ENCODE measurements at regions not wholly inside any gene's neighbourhood (a gene's known extent, or its start where the extent isn't known, plus 50 kb on each side); places are given as distances from the start of the nearest gene placed in this dataset.

DNA sequence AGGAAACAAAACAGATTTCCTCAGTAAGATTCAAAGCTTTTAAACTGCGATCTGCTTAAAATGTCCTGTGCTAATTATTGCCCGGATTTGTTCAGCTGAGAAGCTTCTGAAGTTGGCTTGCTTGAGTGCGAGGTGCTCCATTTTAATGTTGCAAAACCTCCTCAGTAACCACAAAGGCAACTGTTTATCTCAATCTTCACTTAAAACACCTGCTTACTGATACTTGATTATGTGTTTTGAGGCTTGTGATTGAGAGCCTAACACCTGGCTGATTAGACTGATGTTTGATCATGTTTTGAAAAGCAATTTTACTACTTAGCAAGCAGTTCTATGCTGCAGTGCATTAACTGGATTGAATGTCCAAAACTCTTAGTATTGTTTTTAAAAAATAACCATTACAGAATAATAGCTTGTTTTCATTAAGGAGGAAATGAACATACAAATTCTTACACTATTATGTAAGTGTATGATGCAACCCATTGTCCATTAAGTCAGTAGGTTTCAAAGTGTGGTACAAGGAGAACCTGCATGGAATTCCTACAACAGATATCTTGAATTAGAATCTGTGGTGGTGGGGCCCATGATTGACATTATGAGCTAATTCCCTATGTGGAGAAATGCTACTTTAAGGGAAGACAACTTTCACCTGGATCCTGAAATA, 96.9 kb upstream of the FAM180A start:
- DNase-seq (ENCODE audit: low spot score in 2 of 2) = no peak
- intact Hi-C loops (cut with DNase I; ENCODE audit: low total_unique reads) = no loop called here
- no peak overlapping the region for H3K4me3 ChIP-seq (ENCODE audit: low read depth, poor library complexity, severe bottlenecking)
- 84 to 96% methylated on average over 3 of the region's 3 CpGs for WGBS, 2 donors
- TF ChIP-seq CTCF (IDR thresholded peaks at IDR 0.05) (no peak), POLR2A (IDR thresholded peaks at IDR 0.05) (no peak)

DNA sequence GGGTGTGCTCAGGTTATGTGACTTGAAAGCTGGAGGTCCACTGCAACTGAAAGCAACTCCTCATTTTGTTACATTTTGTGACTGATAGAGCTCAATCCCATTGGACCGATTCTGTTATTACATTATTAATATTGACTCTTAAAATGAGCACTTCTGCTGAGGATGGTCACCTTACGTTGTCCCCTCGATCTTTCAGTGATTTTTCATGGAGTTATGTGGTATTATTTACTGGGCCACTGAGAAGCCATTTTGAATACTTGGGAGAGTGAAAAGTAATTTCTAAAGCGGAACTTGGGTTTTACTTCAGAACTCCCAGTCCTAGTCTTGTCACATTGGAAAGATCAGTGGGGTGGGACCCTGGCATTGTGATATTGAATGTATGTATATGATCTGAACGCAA, 96.3 kb upstream of the FAM180A start:
- intact Hi-C loops (cut with DNase I; ENCODE audit: low total_unique reads) = no loop called here
- no peak overlapping the region for H3K4me3 ChIP-seq (ENCODE audit: low read depth, poor library complexity, severe bottlenecking)
- TF ChIP-seq POLR2A (IDR thresholded peaks at IDR 0.05) = no peak
- DNase-seq (ENCODE audit: low spot score in 2 of 2) = no peak
- 90 to 93% methylated on average over 5 of the region's 5 CpGs for WGBS, 2 donors

DNA sequence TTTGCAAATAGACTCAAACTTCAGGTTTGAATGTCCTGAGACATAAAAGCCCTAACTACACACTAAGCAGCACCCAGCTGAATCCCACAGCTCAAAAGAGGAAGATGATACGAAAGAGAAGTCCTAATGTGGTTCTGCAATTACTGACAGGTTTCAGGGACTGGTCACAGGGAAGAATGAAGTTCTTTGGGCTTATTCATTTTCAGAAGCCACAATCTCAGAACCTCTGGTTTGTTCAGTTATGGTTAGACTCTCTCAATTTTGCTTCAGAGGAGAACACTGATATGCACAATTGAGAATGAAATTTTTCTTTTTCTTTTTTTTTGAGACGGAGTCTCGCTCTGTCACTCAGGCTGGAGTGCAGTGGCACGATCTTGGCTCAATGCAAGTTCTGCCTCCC, 94.6 kb upstream of the FAM180A start:
- DNase-seq (ENCODE audit: low spot score in 2 of 2) = no peak
- TF ChIP-seq POLR2A (IDR thresholded peaks at IDR 0.05) = no peak
- no peak for TF ChIP-seq CTCF (IDR thresholded peaks at IDR 0.05)
- intact Hi-C loops (cut with DNase I; ENCODE audit: low total_unique reads) = no loop called here
- WGBS, 2 donors = 87 to 90% methylated on average over 4 of the region's 4 CpGs
- H3K4me3 ChIP-seq (ENCODE audit: low read depth, poor library complexity, severe bottlenecking) = no peak overlapping the region

- TF ChIP-seq CTCF (IDR thresholded peaks at IDR 0.05) = no peak
- no peak for TF ChIP-seq POLR2A (IDR thresholded peaks at IDR 0.05)
- H3K4me3 ChIP-seq (ENCODE audit: low read depth, poor library complexity, severe bottlenecking) = no peak overlapping the region
- no peak for DNase-seq (ENCODE audit: low spot score in 2 of 2)
- intact Hi-C loops (cut with DNase I; ENCODE audit: low total_unique reads) = no loop called here
- 59 to 73% methylated on average over 2 of the region's 2 CpGs for WGBS, 2 donors
These were observed 94.0 kb upstream of the FAM180A start for GRCh38 chr7:135842446-135843179.

DNA sequence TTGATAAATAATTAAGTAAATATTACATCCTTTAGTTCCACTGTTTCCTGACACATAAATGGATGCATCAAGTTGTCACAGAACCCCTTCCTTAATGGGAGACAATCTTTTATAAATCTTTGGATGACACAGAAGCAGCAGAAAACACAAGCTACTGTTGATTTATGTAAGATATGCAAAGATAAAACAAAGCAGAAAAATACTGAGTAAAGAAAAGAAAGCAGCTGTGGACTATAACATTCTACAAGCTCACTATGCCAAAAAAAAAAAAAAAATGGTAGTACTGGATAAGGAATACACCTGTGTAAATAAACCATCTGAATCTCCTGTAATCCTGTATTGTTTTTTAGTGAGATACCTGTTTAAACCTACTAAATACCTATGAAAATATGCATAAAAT, 92.0 kb upstream of the FAM180A start:
- no peak for DNase-seq (ENCODE audit: low spot score in 2 of 2)
- intact Hi-C loops (cut with DNase I; ENCODE audit: low total_unique reads) = no loop called here
- TF ChIP-seq CTCF (IDR thresholded peaks at IDR 0.05) (no peak), POLR2A (IDR thresholded peaks at IDR 0.05) (no peak)
- H3K4me3 ChIP-seq (ENCODE audit: low read depth, poor library complexity, severe bottlenecking) = no peak overlapping the region

- H3K4me3 ChIP-seq (ENCODE audit: low read depth, poor library complexity, severe bottlenecking) = no peak overlapping the region
- TF ChIP-seq POLR2A (IDR thresholded peaks at IDR 0.05) (no peak), CTCF (IDR thresholded peaks at IDR 0.05) (no peak)
- no peak for DNase-seq (ENCODE audit: low spot score in 2 of 2)
- WGBS, 2 donors = 59 to 62% methylated on average over 2 of the region's 2 CpGs
- intact Hi-C loops (cut with DNase I; ENCODE audit: low total_unique reads) = no loop called here
These were observed 89.1 kb upstream of the FAM180A start for GRCh38 chr7:135837675-135838074.

All from lower leg skin (tissue), 4 donors.